ENCODE measurements at regions not wholly inside any gene's neighbourhood (a gene's known extent, or its start where the extent isn't known, plus 50 kb on each side); places are given as distances from the start of the nearest gene placed in this dataset.

DNA sequence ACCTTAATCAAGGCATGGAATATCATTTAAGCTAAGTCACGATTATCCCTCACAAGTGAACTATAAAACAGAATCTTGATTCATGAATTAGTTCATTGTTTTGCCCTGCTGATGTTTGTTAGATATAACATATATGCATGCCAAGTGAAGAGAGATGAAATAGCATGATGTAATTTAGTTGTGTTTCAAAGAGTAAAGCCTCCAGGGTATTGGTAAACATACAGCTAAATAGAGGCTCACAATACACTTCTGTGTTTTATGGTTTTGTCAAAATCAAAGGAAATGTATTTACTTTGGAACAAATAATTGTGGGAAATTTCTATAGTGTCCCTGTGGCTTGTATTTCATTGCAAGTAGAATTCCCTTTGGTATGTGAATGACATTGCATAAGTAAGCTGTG is 69.0 kb upstream of the LEF1 start:
- no peak overlapping the region for H2AK5ac ChIP-seq (ENCODE audit: low read length)
- no peak overlapping the region for H2AFZ ChIP-seq (ENCODE audit: insufficient read depth, low read length, poor library complexity)
- H3K4ac ChIP-seq (ENCODE audit: low read depth, low read length), result no peak overlapping the region
- H3K4me2 ChIP-seq (ENCODE audit: low read length), result no peak overlapping the region
- H3K9ac ChIP-seq (ENCODE audit: low read length), result no peak overlapping the region
- no peak overlapping the region for H4K12ac ChIP-seq (ENCODE audit: low read depth, low read length)
- H3K14ac ChIP-seq (ENCODE audit: low read length), result no peak overlapping the region
- H3K79me1 ChIP-seq (ENCODE audit: low read length), result no peaks in the 10 kb centered on the region
- no CpG with 5 or more reads among the region's 1 CpG for WGBS (ENCODE audit: extremely low coverage, insufficient coverage, insufficient read length)
- no peak overlapping the region for H2BK120ac ChIP-seq (ENCODE audit: insufficient read depth, low read length, poor library complexity)
- no peak overlapping the region for H4K91ac ChIP-seq (ENCODE audit: low read depth, low read length)
- no peak for DNase-seq
- H3K27me3 ChIP-seq (ENCODE audit: insufficient read depth, low read length), result no peaks in the 10 kb centered on the region
- no peak overlapping the region for H2BK12ac ChIP-seq (ENCODE audit: low read length)
- no peaks in the 10 kb centered on the region for H3K36me3 ChIP-seq (ENCODE audit: control insufficient read depth in 1 of 2, insufficient read depth in 2 of 2, low read length in 2 of 2)
- H3K18ac ChIP-seq (ENCODE audit: low read length), result no peak overlapping the region
- no peak overlapping the region for H3K4me3 ChIP-seq (ENCODE audit: low read depth, low read length)
- H4K8ac ChIP-seq (ENCODE audit: low read depth, low read length), result no peak overlapping the region
- no peaks in the 10 kb centered on the region for H3K79me2 ChIP-seq (ENCODE audit: control insufficient read depth, insufficient read depth, low read length, poor library complexity)
- no peak overlapping the region for H3K23ac ChIP-seq (ENCODE audit: low read length)
- H3K4me1 ChIP-seq (ENCODE audit: control insufficient read depth in 1 of 2, insufficient read depth in 2 of 2, low read length in 2 of 2), result no peaks in the 10 kb centered on the region
- no peak overlapping the region for H3K27ac ChIP-seq (ENCODE audit: low read depth, low read length)
- H3K9me3 ChIP-seq (ENCODE audit: insufficient read depth, low read depth, low read length), result no peaks in the 10 kb centered on the region
- no peak overlapping the region for H2BK5ac ChIP-seq (ENCODE audit: low read depth, low read length, poor library complexity)

DNA sequence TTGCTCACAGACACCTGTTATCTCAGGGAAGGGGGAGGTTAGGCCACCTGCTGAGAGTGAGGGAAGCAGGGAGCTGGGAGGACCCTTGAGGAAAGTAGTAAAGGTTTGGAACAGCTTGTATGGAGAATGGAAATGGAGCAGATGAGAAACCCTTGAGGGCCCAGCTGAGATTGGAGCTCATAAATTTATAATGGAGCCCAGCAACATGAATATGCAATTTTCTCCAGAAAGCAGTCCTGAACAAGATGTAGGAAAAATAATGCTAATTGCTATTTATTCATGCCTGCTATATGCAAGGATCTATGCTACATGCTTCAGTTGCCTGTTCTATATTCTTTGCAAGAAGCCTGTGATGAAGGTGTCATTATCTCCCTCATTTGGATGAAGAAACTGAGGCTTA is 67.5 kb upstream of the LEF1 start:
- Histone ChIP-seq H3K27ac (ENCODE audit: low read depth, low read length) (no peak overlapping the region), H3K18ac (ENCODE audit: low read length) (no peak overlapping the region), H3K79me1 (ENCODE audit: low read length) (no peaks in the 10 kb centered on the region), H3K9me3 (ENCODE audit: insufficient read depth, low read depth, low read length) (no peaks in the 10 kb centered on the region), H4K8ac (ENCODE audit: low read depth, low read length) (no peak overlapping the region), H2BK5ac (ENCODE audit: low read depth, low read length, poor library complexity) (no peak overlapping the region), H3K4ac (ENCODE audit: low read depth, low read length) (no peak overlapping the region), H2AK5ac (ENCODE audit: low read length) (no peak overlapping the region), H3K9ac (ENCODE audit: low read length) (no peak overlapping the region), H3K4me2 (ENCODE audit: low read length) (no peak overlapping the region), H3K79me2 (ENCODE audit: control insufficient read depth, insufficient read depth, low read length, poor library complexity) (no peaks in the 10 kb centered on the region), H2BK120ac (ENCODE audit: insufficient read depth, low read length, poor library complexity) (no peak overlapping the region), H3K4me1 (ENCODE audit: control insufficient read depth in 1 of 2, insufficient read depth in 2 of 2, low read length in 2 of 2) (no peaks in the 10 kb centered on the region), H4K12ac (ENCODE audit: low read depth, low read length) (no peak overlapping the region), H2BK12ac (ENCODE audit: low read length) (no peak overlapping the region), H3K23ac (ENCODE audit: low read length) (no peak overlapping the region), H3K27me3 (ENCODE audit: insufficient read depth, low read length) (no peaks in the 10 kb centered on the region), H3K36me3 (ENCODE audit: control insufficient read depth in 1 of 2, insufficient read depth in 2 of 2, low read length in 2 of 2) (no peaks in the 10 kb centered on the region), H3K14ac (ENCODE audit: low read length) (no peak overlapping the region), H4K91ac (ENCODE audit: low read depth, low read length) (no peak overlapping the region), H2AFZ (ENCODE audit: insufficient read depth, low read length, poor library complexity) (no peak overlapping the region), H3K4me3 (ENCODE audit: low read depth, low read length) (no peak overlapping the region)
- DNase-seq, result no peak

DNA sequence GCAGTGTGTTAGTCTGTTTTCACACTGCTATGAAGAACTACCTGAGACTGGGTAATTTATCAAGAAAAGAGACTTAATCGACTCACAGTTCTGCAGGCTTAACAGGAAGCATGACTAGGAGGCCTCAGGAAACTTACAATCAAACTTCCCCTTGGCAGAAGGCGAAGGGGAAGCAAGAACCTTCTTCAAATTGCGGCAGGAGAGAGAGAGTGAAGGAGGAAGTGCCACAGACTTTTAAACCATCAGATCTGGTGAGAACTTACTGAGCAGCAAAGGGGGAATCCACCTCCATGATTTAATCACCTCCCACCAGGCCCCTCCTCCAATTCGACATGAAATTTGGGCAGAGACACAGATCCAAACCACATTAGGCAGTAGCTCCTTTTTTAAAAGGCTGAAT is 59.2 kb upstream of the LEF1 start:
- H2BK120ac ChIP-seq (ENCODE audit: insufficient read depth, low read length, poor library complexity), result no peak overlapping the region
- no peak overlapping the region for H2AK5ac ChIP-seq (ENCODE audit: low read length)
- peaks cover 5% of the 10 kb centered on the region in 2 experiments for H3K4me1 ChIP-seq (ENCODE audit: control insufficient read depth in 1 of 2, insufficient read depth in 2 of 2, low read length in 2 of 2)
- H2AFZ ChIP-seq (ENCODE audit: insufficient read depth, low read length, poor library complexity), result no peak overlapping the region
- peak overlapping the region; percentile 34 for H3K27ac ChIP-seq (ENCODE audit: low read depth, low read length)
- no CpG with 5 or more reads among the region's 4 CpGs for WGBS (ENCODE audit: extremely low coverage, insufficient coverage, insufficient read length)
- no peak overlapping the region for H2BK5ac ChIP-seq (ENCODE audit: low read depth, low read length, poor library complexity)
- H3K79me1 ChIP-seq (ENCODE audit: low read length), result peaks cover 9% of the 10 kb centered on the region
- no peaks in the 10 kb centered on the region for H3K79me2 ChIP-seq (ENCODE audit: control insufficient read depth, insufficient read depth, low read length, poor library complexity)
- H3K9me3 ChIP-seq (ENCODE audit: insufficient read depth, low read depth, low read length), result no peaks in the 10 kb centered on the region
- DNase-seq, result no peak
- no peak overlapping the region for H3K23ac ChIP-seq (ENCODE audit: low read length)
- no peak overlapping the region for H3K14ac ChIP-seq (ENCODE audit: low read length)
- no peaks in the 10 kb centered on the region for H3K36me3 ChIP-seq (ENCODE audit: control insufficient read depth in 1 of 2, insufficient read depth in 2 of 2, low read length in 2 of 2)
- no peak overlapping the region for H4K8ac ChIP-seq (ENCODE audit: low read depth, low read length)
- no peak overlapping the region for H3K18ac ChIP-seq (ENCODE audit: low read length)
- H4K91ac ChIP-seq (ENCODE audit: low read depth, low read length), result no peak overlapping the region
- H3K4me3 ChIP-seq (ENCODE audit: low read depth, low read length), result no peak overlapping the region
- H3K4me2 ChIP-seq (ENCODE audit: low read length), result no peak overlapping the region
- H3K9ac ChIP-seq (ENCODE audit: low read length), result no peak overlapping the region
- no peak overlapping the region for H2BK12ac ChIP-seq (ENCODE audit: low read length)
- no peak overlapping the region for H4K12ac ChIP-seq (ENCODE audit: low read depth, low read length)
- no peak overlapping the region for H3K4ac ChIP-seq (ENCODE audit: low read depth, low read length)
- no peaks in the 10 kb centered on the region for H3K27me3 ChIP-seq (ENCODE audit: insufficient read depth, low read length)

DNA sequence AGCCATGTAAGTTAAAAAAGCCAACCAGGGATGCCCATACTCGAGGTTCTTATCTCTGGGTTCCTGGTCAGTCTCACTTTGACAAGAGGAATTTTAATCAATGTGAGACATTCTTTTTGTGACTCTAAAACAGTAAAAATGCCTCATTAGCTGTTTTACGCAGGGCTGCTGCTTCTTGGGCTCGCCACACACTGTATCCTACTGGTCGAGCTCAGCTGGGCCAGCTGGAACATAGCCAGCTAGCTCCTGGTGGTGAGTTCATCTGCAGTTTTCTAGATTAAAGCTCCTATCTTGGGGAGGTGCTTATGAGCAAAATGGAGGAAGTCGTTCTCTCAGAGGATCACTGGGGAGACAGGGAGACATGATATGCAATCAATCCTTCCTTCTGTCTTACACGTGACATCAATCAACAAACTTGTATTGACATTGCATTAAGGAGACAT is 55.9 kb upstream of the LEF1 start:
- Histone ChIP-seq H4K8ac (ENCODE audit: low read depth, low read length) (no peak overlapping the region), H3K79me2 (ENCODE audit: control insufficient read depth, insufficient read depth, low read length, poor library complexity) (no peaks in the 10 kb centered on the region), H3K4ac (ENCODE audit: low read depth, low read length) (no peak overlapping the region), H3K4me3 (ENCODE audit: low read depth, low read length) (no peak overlapping the region), H2BK120ac (ENCODE audit: insufficient read depth, low read length, poor library complexity) (no peak overlapping the region), H3K14ac (ENCODE audit: low read length) (no peak overlapping the region), H3K4me1 (ENCODE audit: control insufficient read depth in 1 of 2, insufficient read depth in 2 of 2, low read length in 2 of 2) (peaks cover 5% of the 10 kb centered on the region in 2 experiments), H2BK5ac (ENCODE audit: low read depth, low read length, poor library complexity) (no peak overlapping the region), H3K9me3 (ENCODE audit: insufficient read depth, low read depth, low read length) (peaks cover 1% of the 10 kb centered on the region), H3K79me1 (ENCODE audit: low read length) (peaks cover 9% of the 10 kb centered on the region), H3K36me3 (ENCODE audit: control insufficient read depth in 1 of 2, insufficient read depth in 2 of 2, low read length in 2 of 2) (no peaks in the 10 kb centered on the region), H2BK12ac (ENCODE audit: low read length) (no peak overlapping the region), H2AK5ac (ENCODE audit: low read length) (no peak overlapping the region), H3K9ac (ENCODE audit: low read length) (no peak overlapping the region), H3K27ac (ENCODE audit: low read depth, low read length) (peak overlapping the region; percentile 93), H3K23ac (ENCODE audit: low read length) (no peak overlapping the region), H3K27me3 (ENCODE audit: insufficient read depth, low read length) (no peaks in the 10 kb centered on the region), H4K12ac (ENCODE audit: low read depth, low read length) (no peak overlapping the region), H4K91ac (ENCODE audit: low read depth, low read length) (no peak overlapping the region), H3K4me2 (ENCODE audit: low read length) (no peak overlapping the region), H2AFZ (ENCODE audit: insufficient read depth, low read length, poor library complexity) (no peak overlapping the region), H3K18ac (ENCODE audit: low read length) (no peak overlapping the region)
- WGBS (ENCODE audit: extremely low coverage, insufficient coverage, insufficient read length), result no CpG with 5 or more reads among the region's 6 CpGs
- no peak for DNase-seq

DNA sequence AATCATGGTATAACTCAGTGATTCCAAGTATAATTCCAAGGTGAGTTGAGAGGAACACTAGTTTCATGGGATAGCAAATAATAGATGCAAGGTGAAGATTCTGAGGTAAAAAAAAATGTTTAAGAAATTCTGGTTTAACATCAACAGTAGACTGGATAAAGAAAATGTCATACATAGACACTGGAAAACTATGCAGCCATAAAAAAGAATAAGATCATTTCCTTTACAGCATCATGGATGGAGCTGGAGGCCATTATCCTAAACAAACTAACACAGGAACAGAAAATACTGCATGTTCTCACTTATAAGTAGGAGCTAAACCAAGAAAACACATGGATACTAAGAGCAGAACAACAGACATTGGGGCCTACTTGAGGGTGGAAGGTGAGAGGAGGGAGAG is 54.6 kb upstream of the LEF1 start:
- peaks cover 1% of the 10 kb centered on the region for H3K9me3 ChIP-seq (ENCODE audit: insufficient read depth, low read depth, low read length)
- H2BK120ac ChIP-seq (ENCODE audit: insufficient read depth, low read length, poor library complexity), result no peak overlapping the region
- H4K8ac ChIP-seq (ENCODE audit: low read depth, low read length), result no peak overlapping the region
- H3K14ac ChIP-seq (ENCODE audit: low read length), result no peak overlapping the region
- no peak overlapping the region for H4K12ac ChIP-seq (ENCODE audit: low read depth, low read length)
- H4K91ac ChIP-seq (ENCODE audit: low read depth, low read length), result no peak overlapping the region
- no peak overlapping the region for H3K9ac ChIP-seq (ENCODE audit: low read length)
- H3K23ac ChIP-seq (ENCODE audit: low read length), result no peak overlapping the region
- H2BK12ac ChIP-seq (ENCODE audit: low read length), result no peak overlapping the region
- no peak overlapping the region for H2BK5ac ChIP-seq (ENCODE audit: low read depth, low read length, poor library complexity)
- H3K79me1 ChIP-seq (ENCODE audit: low read length), result peaks cover 9% of the 10 kb centered on the region
- H3K4me1 ChIP-seq (ENCODE audit: control insufficient read depth in 1 of 2, insufficient read depth in 2 of 2, low read length in 2 of 2), result peaks cover 5% of the 10 kb centered on the region in 2 experiments
- no peak overlapping the region for H3K18ac ChIP-seq (ENCODE audit: low read length)
- no peak overlapping the region for H2AFZ ChIP-seq (ENCODE audit: insufficient read depth, low read length, poor library complexity)
- H3K4ac ChIP-seq (ENCODE audit: low read depth, low read length), result no peak overlapping the region
- H3K79me2 ChIP-seq (ENCODE audit: control insufficient read depth, insufficient read depth, low read length, poor library complexity), result no peaks in the 10 kb centered on the region
- DNase-seq, result no peak
- no peaks in the 10 kb centered on the region for H3K36me3 ChIP-seq (ENCODE audit: control insufficient read depth in 1 of 2, insufficient read depth in 2 of 2, low read length in 2 of 2)
- H2AK5ac ChIP-seq (ENCODE audit: low read length), result no peak overlapping the region
- no peak overlapping the region for H3K4me3 ChIP-seq (ENCODE audit: low read depth, low read length)
- H3K27me3 ChIP-seq (ENCODE audit: insufficient read depth, low read length), result no peaks in the 10 kb centered on the region
- H3K4me2 ChIP-seq (ENCODE audit: low read length), result no peak overlapping the region
- no peak overlapping the region for H3K27ac ChIP-seq (ENCODE audit: low read depth, low read length)

All from trophoblast cell (in vitro differentiated cells and primary cell).